SH-SY5Y (cell line): ENCODE measurements at regions not wholly inside any gene's neighbourhood (a gene's known extent, or its start where the extent isn't known, plus 50 kb on each side); places are given as distances from the start of the nearest gene placed in this dataset.

ENCODE experiments used
- GATA2 ChIP-seq: IDR thresholded peaks from 2 replicates; pipeline ENCODE4 v1.6.1; 2011; ENCODE audit warnings: mild to moderate bottlenecking, low read depth, low read length
- GATA3 ChIP-seq: IDR thresholded peaks from 2 replicates; pipeline ENCODE4 v1.6.1; 2011; ENCODE audit warnings: low read depth, mild to moderate bottlenecking, low read length, moderate library complexity

DNA sequence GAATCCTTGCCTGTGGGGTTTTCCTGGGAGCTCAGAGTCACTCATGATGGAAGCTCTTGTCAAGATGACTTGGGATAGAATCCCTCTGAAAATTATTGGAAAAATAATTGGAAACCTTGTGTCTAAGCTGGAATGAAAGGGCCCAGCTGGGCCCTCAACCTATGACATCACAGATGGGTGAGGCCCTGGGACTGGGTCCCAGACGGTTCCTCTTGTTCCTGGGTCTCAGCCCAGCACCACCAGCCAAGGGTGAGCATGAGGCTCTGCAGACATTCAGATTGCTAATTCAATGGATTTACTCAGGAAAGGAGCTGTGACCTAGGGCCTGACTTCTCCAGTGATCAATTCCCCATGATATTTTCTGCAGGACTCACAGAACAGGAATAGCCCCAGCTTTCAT lies 188.3 kb upstream of the MYT1L start:
- TF ChIP-seq GATA2 (no peak), GATA3 (no peak)
